GM11168 (cell line): ENCODE measurements at regions not wholly inside any gene's neighbourhood (a gene's known extent, or its start where the extent isn't known, plus 50 kb on each side); places are given as distances from the start of the nearest gene placed in this dataset.
"Not testable (repeated sequence)": the region's sequence is repeated elsewhere in the genome, so short reads cannot be mapped to it uniquely, and the experiment has no call there.

Experiments used
- in situ Hi-C: fragments of 300-500 bp; cut with MboI; formaldehyde crosslinking; loops from one replicate; pipeline ENCODE4 v1.12.0; 2022; ENCODE audit warnings: low sequenced_read_pairs; ENCODE audit not compliant: unreplicated experiment

DNA sequence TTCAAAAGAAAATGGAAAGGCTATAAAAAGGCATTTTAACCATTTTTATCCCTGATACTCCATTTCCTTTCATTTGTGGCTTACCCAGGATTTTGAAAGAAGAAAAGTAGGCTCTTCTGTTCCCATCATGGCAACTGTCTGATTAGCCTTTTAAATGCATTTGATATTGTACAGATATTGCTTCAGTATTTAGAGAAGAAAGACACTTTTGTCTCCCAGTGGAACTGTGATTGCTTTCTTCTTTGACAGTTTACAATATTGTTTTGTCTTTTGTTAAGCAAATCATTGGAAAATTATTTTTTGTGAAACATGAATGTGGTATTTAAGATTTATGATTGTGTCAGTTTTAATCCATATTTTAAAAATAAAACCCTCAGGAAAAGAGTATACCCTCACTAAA, 297.4 kb upstream of the TACR3 start:
- in situ Hi-C loops, result no loop called here

DNA sequence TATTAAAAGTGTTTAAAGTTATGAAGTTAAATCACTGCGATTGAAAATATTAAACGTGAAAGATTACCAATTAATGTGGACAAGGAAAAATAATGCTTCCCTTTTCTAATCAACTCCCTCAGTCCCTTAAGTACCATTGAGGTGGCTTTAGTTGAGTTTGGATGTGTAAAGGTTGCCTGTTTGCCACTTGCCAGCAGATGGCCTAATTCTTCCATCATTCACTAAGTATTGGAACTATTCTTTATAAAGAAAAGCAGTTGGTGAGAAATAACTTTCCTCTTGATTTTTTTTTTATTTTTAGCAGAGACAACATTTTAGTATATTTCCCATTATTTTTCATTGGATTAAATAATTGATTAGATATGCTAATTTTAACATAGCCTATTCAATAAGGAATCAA, 295.9 kb upstream of the TACR3 start:
- in situ Hi-C loops, result no loop called here

DNA sequence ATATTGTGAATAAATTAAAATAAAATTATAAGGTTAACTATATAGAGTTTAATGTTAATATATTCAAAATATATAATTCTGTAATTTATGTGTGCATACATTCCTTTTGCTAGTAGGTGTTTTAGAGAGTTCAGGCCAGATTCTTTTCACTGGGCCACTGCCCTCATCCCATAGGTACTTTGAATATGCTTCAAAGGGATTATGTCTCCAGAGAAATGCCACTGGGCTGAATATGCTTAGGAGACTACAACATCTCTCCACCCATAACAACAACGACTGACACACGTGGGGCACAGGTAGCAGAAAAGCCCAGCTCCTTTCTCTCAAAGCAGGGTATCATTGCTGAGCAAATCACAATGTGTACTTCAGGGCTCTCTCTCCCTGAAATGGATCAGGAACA, 290.9 kb upstream of the TACR3 start:
- in situ Hi-C loops, result no loop called here

DNA sequence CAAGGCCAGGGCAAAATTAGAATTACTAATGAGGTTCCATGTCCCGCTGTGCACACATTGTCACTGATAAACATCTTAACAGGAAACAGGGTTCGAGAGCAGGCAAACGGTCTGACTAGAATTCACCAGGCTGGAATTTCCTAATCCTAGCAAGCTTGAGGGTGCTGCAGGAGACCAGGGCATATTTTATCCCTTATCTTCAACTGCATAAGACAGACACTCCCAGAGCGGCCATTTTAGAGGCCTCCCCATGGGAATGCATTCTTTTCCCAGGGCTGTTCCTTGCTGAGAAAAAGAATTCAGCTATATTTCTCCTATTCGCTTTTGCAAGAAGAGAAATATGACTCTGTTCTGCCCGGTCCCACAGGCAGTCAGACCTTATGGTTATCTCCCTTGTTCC, 282.5 kb upstream of the TACR3 start:
- in situ Hi-C loops, result not testable (repeated sequence)

DNA sequence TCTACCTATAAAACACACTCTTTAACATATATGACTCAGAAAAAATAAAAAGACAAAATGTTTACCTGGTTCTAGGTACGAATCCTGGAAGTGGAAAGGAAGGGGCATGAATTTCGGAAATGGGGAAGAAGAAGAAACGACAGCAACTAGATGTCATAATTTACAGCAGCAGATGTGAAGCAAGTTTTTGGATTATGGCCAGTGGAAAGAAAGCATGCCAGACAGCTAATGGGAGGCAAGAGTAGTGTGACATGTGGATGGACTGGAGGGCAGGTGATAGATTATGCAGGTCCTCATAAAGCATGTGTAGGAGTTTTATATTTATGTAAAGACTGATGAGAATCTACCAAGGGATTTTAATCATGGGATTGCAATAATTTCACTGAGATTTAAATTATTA, 279.0 kb upstream of the TACR3 start:
- in situ Hi-C loops, result no loop called here

DNA sequence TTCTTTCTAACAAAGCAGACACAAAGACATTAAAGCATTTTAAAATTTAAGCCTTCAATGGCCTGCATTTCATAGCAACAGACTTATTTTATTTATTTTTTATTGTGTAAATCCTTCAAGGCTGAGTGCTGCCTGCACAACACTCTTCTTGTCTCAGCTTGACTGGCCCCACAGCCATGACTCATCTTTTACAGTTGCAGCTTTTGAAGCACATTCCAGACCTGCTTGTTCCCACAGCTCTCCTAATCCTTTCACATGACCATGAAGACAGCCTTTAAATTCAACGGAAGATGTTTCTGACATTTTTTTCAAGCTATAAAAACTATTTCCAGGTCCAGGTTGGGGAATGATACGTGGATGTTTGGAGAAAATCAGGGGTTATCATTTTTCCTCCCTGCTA, 276.9 kb upstream of the TACR3 start:
- in situ Hi-C loops, result no loop called here

DNA sequence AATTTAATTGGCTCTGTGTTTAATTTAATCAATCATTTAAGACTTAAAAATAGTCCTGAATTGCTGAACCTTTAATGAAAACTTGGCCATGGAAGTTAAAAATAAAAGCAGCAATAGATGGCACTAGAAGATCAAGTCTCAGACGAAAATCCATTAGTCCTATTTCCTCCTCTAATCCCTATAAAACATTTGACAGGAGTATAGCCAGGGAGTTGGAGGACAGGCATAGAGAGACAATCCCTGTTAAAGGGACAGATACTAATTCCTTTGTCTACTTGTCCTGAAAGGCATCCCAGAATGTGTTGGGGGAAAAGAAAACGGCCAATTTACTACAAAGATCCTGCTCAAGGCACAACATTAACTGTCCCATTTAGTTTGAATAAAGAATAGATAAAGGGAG, 276.3 kb upstream of the TACR3 start:
- in situ Hi-C loops, result no loop called here

DNA sequence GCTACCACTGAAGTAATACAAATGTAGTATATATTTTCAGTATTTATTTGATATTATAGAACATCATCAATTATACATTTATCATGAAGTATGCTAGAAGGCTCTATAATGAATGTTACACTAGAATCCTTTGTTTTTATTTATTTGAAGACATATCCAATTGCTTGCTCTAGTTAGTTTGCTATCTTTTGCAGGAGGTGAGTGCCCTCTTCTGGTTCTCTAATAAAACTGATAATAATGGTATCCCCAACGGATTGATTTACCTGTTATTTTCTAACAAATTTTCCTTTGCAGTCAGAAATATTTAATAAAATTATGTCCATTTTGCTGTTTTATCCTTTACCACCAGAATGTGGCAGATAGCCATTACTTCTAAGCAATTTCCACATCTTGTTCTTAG, 274.3 kb upstream of the TACR3 start:
- in situ Hi-C loops, result no loop called here

DNA sequence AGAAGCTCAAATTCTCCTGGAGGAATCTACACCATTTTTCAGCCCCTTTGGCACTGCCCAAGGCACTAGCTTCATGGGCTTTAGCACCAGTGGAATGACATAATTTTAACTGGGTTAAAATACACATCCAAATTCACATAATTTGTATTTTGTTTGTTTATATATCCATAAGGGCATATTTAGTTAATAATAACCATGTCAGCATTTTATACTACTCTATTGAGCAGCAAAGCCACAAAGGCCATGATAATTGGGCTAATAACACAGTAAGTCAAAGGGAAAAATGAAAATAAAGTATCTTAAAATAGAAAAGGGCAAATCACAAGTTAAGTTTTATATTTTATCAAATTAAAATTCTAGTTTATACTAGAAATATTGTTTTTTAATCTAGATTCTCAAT, 262.7 kb upstream of the TACR3 start:
- in situ Hi-C loops, result no loop called here

DNA sequence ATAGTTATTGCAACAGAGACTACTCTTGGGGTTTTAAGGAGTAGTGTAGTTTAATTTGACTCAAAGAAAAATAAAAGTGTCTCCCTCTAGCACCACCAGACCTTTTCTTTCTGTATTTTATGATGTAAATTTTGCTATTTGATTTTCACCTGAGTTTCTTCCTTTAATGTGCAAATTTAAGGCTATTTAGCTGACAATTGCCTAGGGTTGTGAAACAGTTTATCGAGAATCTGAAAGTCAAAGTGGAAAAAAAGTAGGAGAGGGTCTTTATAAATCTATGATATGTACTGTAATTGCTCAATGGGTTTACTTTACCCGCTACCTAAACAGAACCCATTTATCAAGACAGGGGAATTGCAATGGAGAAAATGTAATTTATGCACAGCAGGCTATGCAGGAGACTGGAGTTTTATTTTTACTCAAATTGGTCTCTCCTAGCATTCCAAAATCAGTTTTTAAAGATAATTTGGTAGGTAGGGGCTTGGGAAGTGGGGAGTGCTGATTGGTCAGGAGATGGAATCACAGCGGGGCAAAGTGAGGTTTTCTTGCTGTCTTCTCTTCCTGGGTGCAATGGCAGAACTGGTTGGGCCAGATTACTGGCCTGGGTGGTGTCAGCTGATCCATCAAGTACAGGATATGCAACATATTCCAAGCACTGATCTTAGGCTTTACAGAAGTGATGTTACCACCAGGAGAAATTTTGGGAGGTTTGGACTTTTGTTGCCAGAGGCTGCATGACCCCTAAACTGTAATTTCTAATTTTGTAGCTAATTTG, 228.6 kb upstream of the TACR3 start:
- in situ Hi-C loops, result no loop called here

DNA sequence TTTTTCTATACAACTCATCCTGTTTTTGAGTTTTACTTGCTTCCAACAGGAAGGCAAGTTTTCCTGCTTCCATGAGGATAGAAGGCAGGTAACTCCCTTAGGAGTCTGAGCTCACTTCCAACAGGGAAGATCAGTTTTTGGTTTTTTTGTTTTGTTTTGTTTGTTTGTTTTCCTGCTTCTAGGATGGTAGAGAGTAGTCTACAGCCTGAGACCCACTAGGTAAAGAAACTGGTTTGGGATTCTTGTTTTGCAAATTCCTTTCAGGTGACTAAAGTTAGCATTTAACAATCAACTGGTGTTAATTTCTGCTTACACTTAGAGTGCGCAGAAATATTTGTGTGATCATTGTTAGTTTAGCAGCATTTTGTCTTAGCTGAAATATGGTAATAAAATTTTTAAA, 227.8 kb upstream of the TACR3 start:
- in situ Hi-C loops, result no loop called here

DNA sequence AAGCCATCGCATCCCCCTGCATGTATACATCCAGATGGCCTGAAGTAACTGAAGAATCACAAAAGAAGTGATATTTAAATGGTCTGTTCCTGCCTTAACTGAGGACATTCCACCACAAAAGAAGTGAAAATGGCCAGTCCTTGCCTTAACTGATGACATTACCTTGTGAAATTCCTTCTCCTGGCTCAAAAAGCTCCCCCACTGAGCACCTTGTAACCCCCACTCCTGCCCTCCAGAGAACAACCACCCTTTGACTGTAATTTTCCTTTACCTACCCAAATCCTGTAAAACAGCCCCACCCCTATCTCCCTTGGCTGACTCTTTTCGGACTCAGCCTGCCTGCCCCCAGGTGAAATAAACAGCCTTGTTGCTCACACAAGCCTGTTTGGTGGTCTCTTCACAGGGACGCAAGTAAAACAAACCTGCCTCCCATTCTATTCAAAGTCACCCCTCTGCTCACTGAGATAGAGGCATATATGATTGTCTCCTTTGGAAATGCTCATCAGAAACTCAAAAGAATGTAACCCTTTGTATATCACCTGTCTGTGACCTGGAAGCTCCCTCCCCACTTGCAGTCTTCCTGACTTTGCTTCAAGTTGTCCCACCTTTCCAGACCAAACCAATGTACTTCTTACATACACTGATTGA, 227.0 kb upstream of the TACR3 start:
- in situ Hi-C loops, result not testable (repeated sequence)

DNA sequence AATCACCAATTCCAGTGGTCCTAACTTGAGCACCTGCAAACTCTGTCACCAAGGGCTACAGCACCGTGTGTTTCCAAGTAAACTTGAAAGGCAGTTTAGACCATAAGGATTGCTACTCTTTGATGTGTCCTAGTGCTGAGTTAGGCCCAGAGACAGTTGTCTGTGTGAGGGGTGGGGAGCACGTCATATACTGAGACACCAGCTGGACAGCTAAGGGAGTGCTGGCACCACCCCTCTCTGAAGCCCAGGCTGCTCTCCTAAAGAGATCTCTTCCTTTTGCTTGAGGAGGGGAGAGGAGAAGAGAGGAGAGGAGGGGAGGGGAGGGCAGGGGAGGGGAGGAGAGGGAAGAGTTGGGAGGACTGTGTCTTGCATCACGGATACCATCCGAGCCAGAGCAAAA, 218.7 kb upstream of the TACR3 start:
- in situ Hi-C loops, result no loop called here

DNA sequence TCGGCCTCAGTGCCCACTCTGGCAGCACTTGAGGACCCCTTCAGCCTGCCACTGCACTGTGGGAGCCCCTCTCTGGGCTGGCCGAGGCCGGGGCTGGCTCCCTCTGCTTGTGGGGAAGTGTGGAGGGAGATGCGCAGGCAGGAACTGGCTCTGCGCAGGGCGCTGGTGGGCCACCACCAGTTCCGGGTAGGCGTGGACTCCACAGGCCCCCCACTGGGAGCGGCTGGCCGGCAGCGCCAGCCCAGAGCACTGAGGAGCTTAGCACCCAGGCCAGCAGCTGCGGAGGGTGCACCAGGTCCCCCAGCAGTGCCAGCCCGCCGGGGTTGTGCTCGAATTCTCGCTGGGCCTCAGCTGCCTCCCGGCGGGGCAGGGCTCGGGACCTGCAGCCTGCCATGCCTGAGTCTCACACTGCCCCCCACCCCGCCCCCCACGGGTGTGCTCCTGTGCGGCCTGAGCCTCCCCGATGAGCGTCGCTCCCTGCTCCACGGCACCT, 216.9 kb upstream of the TACR3 start:
- in situ Hi-C loops, result no loop called here

DNA sequence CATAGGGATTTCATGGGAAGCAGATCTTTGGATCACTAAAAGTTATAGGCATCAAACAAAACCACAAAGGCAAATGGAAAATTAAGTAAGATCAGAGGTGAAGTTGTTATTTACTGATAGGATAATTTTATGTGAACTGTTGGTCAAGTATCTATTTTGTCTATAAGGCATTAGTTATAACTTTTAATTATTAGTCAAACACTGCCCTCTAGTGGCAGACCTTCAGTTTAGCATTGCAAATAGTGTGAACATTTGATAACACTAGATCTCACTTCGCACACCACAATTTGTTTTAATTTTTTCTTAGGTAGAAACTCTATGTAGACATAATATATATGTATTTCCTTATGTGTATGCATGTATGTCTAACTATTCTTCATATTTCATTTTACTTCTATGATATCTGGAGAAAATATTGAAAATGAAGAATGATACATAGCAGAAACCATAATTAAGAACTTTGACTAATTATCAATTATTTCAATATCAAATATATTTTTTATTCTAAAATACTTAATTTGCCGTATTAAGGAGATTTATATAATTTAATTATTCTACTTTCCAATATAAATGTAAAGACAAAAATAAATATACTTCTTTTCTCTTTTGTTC, 214.5 kb upstream of the TACR3 start:
- in situ Hi-C loops, result no loop called here

DNA sequence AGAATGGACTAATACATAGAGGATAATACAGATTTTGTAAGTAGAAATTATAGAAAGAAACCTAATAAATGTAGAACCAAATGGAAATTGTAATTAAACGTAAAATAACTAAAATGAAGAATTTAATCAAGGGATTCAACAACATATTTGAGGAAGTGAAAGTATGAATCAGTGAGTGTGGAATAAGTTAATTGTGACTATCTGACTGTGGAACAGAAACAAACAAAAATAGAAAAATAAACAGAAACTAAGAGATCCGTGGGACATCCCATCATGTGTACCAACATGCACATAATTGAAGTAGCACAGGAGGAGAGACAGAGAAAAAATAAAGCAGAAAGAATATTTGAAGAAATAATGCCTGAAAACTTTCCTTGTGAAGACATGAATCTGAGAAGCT, 208.6 kb upstream of the TACR3 start:
- in situ Hi-C loops, result no loop called here

DNA sequence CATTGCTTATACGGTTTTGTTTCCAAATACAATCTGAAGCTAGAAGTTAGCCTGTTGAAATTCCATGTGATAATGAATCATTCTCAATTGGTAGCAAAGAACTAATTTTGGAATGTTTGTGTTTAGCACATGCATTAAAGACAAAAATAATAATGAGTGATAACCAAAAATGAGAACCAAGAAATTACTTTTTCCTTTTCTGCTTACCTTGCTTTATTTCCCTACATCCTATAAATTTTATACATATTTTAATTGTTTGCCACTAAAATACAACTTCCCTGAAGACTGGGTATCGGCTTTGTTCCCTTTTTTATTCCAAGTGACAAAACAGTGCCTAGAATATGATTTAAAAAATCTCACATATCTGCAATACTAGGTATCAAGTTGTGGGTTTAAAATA, 203.8 kb upstream of the TACR3 start:
- in situ Hi-C loops, result no loop called here

DNA sequence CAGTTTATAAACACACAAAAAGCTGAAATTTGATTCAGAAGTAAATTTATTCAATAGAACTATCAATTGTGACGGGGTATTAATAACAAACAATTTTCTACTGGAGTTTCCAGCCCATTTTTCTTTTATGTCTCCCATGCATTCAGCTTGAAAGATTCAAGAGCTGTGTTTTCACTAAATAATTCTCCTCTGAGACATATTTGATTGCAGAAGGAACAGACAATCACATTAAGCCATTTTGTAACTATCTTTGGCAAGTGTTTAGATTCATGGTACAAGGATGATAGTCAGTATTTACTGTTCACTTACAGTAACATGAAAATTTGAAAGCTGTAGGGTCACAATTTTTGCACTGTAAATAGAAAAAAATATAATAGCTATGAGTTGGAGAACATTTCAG, 198.4 kb upstream of the TACR3 start:
- in situ Hi-C loops, result no loop called here

DNA sequence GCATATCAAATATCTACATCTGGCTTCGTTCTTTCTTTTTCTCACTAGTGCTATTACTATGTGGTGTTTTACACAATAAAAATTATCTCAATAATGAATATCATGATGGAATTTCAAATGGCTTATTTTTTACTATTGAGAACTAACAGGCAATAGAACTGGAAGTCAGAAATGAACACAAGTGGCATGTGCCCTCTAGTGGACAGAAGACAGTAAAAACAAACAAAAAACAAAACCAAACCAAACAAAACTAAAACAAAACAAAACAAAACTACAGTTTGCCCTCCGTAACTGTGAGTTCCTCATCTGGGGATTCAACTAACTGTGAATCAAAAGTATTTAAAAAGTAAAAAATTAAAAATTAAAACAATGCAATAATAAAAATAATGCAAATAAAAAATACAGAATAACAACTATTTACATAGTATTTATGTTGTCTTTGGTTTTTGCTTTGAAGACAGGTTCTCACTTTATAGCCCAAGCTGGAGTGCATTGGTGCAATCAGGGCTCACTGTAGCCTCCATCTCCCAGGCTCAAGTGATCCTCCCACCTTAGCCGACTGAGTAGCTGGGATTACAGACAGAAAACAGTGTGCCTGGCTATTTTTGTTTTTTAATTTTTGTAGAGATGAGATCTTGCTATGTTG, 195.6 kb upstream of the TACR3 start:
- in situ Hi-C loops, result no loop called here

DNA sequence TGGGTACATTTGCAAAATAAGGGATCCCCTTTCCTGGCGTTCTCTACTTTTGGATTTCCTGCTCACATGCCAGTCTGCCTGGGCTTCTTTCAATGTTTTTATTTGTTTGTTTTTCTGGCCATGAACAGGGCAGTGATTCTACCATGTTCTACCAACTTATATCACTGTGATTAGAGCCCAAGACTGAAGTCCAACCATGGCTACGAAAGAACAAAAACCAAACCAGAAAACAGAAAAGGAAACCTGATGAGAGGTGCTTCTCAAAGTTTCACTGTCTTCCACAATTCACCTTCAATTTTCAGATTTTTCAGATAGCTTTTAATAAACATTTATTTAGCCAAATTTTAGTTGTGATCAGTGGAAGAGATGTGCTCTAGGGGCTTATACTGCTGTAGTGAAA, 187.6 kb upstream of the TACR3 start:
- in situ Hi-C loops, result no loop called here

DNA sequence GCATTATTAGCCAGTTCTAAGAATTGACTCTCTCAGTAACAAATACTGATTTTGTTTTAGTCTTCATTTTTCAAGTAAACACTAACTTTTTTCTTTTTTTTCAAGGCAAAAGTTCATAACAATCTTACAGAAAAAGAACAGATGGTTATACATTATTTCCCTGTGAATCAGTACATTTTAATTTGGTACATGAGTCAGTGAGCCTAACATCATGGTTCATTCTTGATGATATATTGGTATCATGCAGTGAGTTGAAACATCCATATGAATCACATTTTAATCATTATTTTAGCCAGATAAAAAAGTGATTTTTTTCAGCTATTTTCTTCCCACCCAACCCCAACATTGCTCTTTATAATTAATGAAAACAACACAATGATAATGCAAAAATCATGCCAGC, 184.3 kb upstream of the TACR3 start:
- in situ Hi-C loops, result no loop called here
